ENCODE measurements at regions not wholly inside any gene's neighbourhood (a gene's known extent, or its start where the extent isn't known, plus 50 kb on each side); places are given as distances from the start of the nearest gene placed in this dataset.

- Histone ChIP-seq H4K91ac (ENCODE audit: low read depth, low read length) (peak overlapping the region; percentile 83), H2BK12ac (ENCODE audit: low read length) (peak overlapping the region; percentile 59), H3K27me3 (ENCODE audit: insufficient read depth, low read length) (no peaks in the 10 kb centered on the region), H3K4me1 (ENCODE audit: control insufficient read depth in 1 of 2, insufficient read depth in 2 of 2, low read length in 2 of 2) (peaks cover 0 to 12% of the 10 kb centered on the region in 2 experiments), H2BK120ac (ENCODE audit: insufficient read depth, low read length, poor library complexity) (peak overlapping the region; percentile 59), H3K9me3 (ENCODE audit: insufficient read depth, low read depth, low read length) (peaks cover 3% of the 10 kb centered on the region), H3K27ac (ENCODE audit: low read depth, low read length) (no peak overlapping the region), H2AFZ (ENCODE audit: insufficient read depth, low read length, poor library complexity) (peak overlapping the region; percentile 42), H3K36me3 (ENCODE audit: control insufficient read depth in 1 of 2, insufficient read depth in 2 of 2, low read length in 2 of 2) (no peaks in the 10 kb centered on the region), H3K9ac (ENCODE audit: low read length) (no peak overlapping the region), H4K12ac (ENCODE audit: low read depth, low read length) (peak overlapping the region; percentile 2), H3K4me3 (ENCODE audit: low read depth, low read length) (no peak overlapping the region), H3K4me2 (ENCODE audit: low read length) (no peak overlapping the region), H3K23ac (ENCODE audit: low read length) (no peak overlapping the region), H3K4ac (ENCODE audit: low read depth, low read length) (peak overlapping the region; percentile 10), H3K79me2 (ENCODE audit: control insufficient read depth, insufficient read depth, low read length, poor library complexity) (peaks cover 1% of the 10 kb centered on the region), H2BK5ac (ENCODE audit: low read depth, low read length, poor library complexity) (peak overlapping the region; percentile 24), H3K79me1 (ENCODE audit: low read length) (peaks cover 4% of the 10 kb centered on the region), H3K18ac (ENCODE audit: low read length) (no peak overlapping the region), H2AK5ac (ENCODE audit: low read length) (no peak overlapping the region), H3K14ac (ENCODE audit: low read length) (peak overlapping the region; percentile 23), H4K8ac (ENCODE audit: low read depth, low read length) (peak overlapping the region; percentile 71)
- DNase-seq, result no peak
- WGBS (ENCODE audit: extremely low coverage, insufficient coverage, insufficient read length), result no CpG with 5 or more reads among the region's 20 CpGs
Measured at GRCh38 chr9:129402371-129402739, 218.5 kb downstream of the C9orf50 start.

- peak overlapping the region; percentile 42 for H2AFZ ChIP-seq (ENCODE audit: insufficient read depth, low read length, poor library complexity)
- H3K9ac ChIP-seq (ENCODE audit: low read length), result no peak overlapping the region
- H3K9me3 ChIP-seq (ENCODE audit: insufficient read depth, low read depth, low read length), result peaks cover 3% of the 10 kb centered on the region
Measured at GRCh38 chr9:129401623-129402370, 219.1 kb downstream of the C9orf50 start.

GRCh38 chr9:129400971-129401622 is 219.8 kb downstream of the C9orf50 start:
- Histone ChIP-seq H3K27me3 (ENCODE audit: insufficient read depth, low read length) (no peaks in the 10 kb centered on the region), H3K14ac (ENCODE audit: low read length) (peak overlapping the region; percentile 11), H2BK12ac (ENCODE audit: low read length) (peak overlapping the region; percentile 21), H3K79me2 (ENCODE audit: control insufficient read depth, insufficient read depth, low read length, poor library complexity) (peaks cover 1% of the 10 kb centered on the region), H3K23ac (ENCODE audit: low read length) (no peak overlapping the region), H3K4ac (ENCODE audit: low read depth, low read length) (no peak overlapping the region), H4K91ac (ENCODE audit: low read depth, low read length) (no peak overlapping the region), H2AK5ac (ENCODE audit: low read length) (peak overlapping the region; percentile 45), H3K79me1 (ENCODE audit: low read length) (peaks cover 4% of the 10 kb centered on the region), H3K4me1 (ENCODE audit: control insufficient read depth in 1 of 2, insufficient read depth in 2 of 2, low read length in 2 of 2) (peaks cover 0 to 12% of the 10 kb centered on the region in 2 experiments), H3K36me3 (ENCODE audit: control insufficient read depth in 1 of 2, insufficient read depth in 2 of 2, low read length in 2 of 2) (no peaks in the 10 kb centered on the region), H3K4me3 (ENCODE audit: low read depth, low read length) (no peak overlapping the region), H3K9ac (ENCODE audit: low read length) (no peak overlapping the region), H2BK120ac (ENCODE audit: insufficient read depth, low read length, poor library complexity) (peak overlapping the region; percentile 35), H2BK5ac (ENCODE audit: low read depth, low read length, poor library complexity) (no peak overlapping the region), H3K18ac (ENCODE audit: low read length) (no peak overlapping the region), H2AFZ (ENCODE audit: insufficient read depth, low read length, poor library complexity) (no peak overlapping the region), H3K9me3 (ENCODE audit: insufficient read depth, low read depth, low read length) (peaks cover 3% of the 10 kb centered on the region), H3K4me2 (ENCODE audit: low read length) (no peak overlapping the region), H4K8ac (ENCODE audit: low read depth, low read length) (no peak overlapping the region), H3K27ac (ENCODE audit: low read depth, low read length) (no peak overlapping the region), H4K12ac (ENCODE audit: low read depth, low read length) (no peak overlapping the region)
- no CpG with 5 or more reads among the region's 17 CpGs for WGBS (ENCODE audit: extremely low coverage, insufficient coverage, insufficient read length)
- no peak for DNase-seq

More at GRCh38 chr9:129401623-129402370, 219.1 kb downstream of the C9orf50 start:
- Histone ChIP-seq H3K23ac (ENCODE audit: low read length) (no peak overlapping the region), H3K79me1 (ENCODE audit: low read length) (peaks cover 4% of the 10 kb centered on the region), H2BK120ac (ENCODE audit: insufficient read depth, low read length, poor library complexity) (peak overlapping the region; percentile 59), H3K14ac (ENCODE audit: low read length) (peak overlapping the region; percentile 23), H3K27ac (ENCODE audit: low read depth, low read length) (no peak overlapping the region), H2BK12ac (ENCODE audit: low read length) (peak overlapping the region; percentile 59), H3K27me3 (ENCODE audit: insufficient read depth, low read length) (no peaks in the 10 kb centered on the region), H4K8ac (ENCODE audit: low read depth, low read length) (peak overlapping the region; percentile 71), H3K18ac (ENCODE audit: low read length) (no peak overlapping the region), H4K91ac (ENCODE audit: low read depth, low read length) (peak overlapping the region; percentile 83), H4K12ac (ENCODE audit: low read depth, low read length) (peak overlapping the region; percentile 2), H3K79me2 (ENCODE audit: control insufficient read depth, insufficient read depth, low read length, poor library complexity) (peaks cover 1% of the 10 kb centered on the region), H2BK5ac (ENCODE audit: low read depth, low read length, poor library complexity) (peak overlapping the region; percentile 24), H2AK5ac (ENCODE audit: low read length) (no peak overlapping the region), H3K36me3 (ENCODE audit: control insufficient read depth in 1 of 2, insufficient read depth in 2 of 2, low read length in 2 of 2) (no peaks in the 10 kb centered on the region), H3K4me2 (ENCODE audit: low read length) (no peak overlapping the region), H3K4me3 (ENCODE audit: low read depth, low read length) (no peak overlapping the region), H3K4ac (ENCODE audit: low read depth, low read length) (no peak overlapping the region), H3K4me1 (ENCODE audit: control insufficient read depth in 1 of 2, insufficient read depth in 2 of 2, low read length in 2 of 2) (peaks cover 0 to 12% of the 10 kb centered on the region in 2 experiments)
- DNase-seq, result no peak
- no CpG with 5 or more reads among the region's 6 CpGs for WGBS (ENCODE audit: extremely low coverage, insufficient coverage, insufficient read length)

GRCh38 chr9:129400001-129400970 is 220.6 kb downstream of the C9orf50 start:
- peak overlapping the region; percentile 15 for H2BK12ac ChIP-seq (ENCODE audit: low read length)
- no peak overlapping the region for H4K8ac ChIP-seq (ENCODE audit: low read depth, low read length)
- no peaks in the 10 kb centered on the region for H3K36me3 ChIP-seq (ENCODE audit: control insufficient read depth in 1 of 2, insufficient read depth in 2 of 2, low read length in 2 of 2)
- H3K18ac ChIP-seq (ENCODE audit: low read length), result no peak overlapping the region
- H3K14ac ChIP-seq (ENCODE audit: low read length), result no peak overlapping the region
- no peak overlapping the region for H2AFZ ChIP-seq (ENCODE audit: insufficient read depth, low read length, poor library complexity)
- H3K4me3 ChIP-seq (ENCODE audit: low read depth, low read length), result no peak overlapping the region
- peaks cover 0 to 12% of the 10 kb centered on the region in 2 experiments for H3K4me1 ChIP-seq (ENCODE audit: control insufficient read depth in 1 of 2, insufficient read depth in 2 of 2, low read length in 2 of 2)
- H4K12ac ChIP-seq (ENCODE audit: low read depth, low read length), result no peak overlapping the region
- H3K27me3 ChIP-seq (ENCODE audit: insufficient read depth, low read length), result no peaks in the 10 kb centered on the region
- H3K9me3 ChIP-seq (ENCODE audit: insufficient read depth, low read depth, low read length), result no peaks in the 10 kb centered on the region
- H3K4ac ChIP-seq (ENCODE audit: low read depth, low read length), result no peak overlapping the region
- no peak overlapping the region for H3K27ac ChIP-seq (ENCODE audit: low read depth, low read length)
- H3K79me2 ChIP-seq (ENCODE audit: control insufficient read depth, insufficient read depth, low read length, poor library complexity), result peaks cover 1% of the 10 kb centered on the region
- no peak overlapping the region for H3K9ac ChIP-seq (ENCODE audit: low read length)
- H2AK5ac ChIP-seq (ENCODE audit: low read length), result peak overlapping the region; percentile 45
- H2BK5ac ChIP-seq (ENCODE audit: low read depth, low read length, poor library complexity), result no peak overlapping the region
- H3K4me2 ChIP-seq (ENCODE audit: low read length), result no peak overlapping the region
- H2BK120ac ChIP-seq (ENCODE audit: insufficient read depth, low read length, poor library complexity), result no peak overlapping the region
- no peak overlapping the region for H3K23ac ChIP-seq (ENCODE audit: low read length)
- peaks cover 4% of the 10 kb centered on the region for H3K79me1 ChIP-seq (ENCODE audit: low read length)
- DNase-seq, result no peak
- no CpG with 5 or more reads among the region's 44 CpGs for WGBS (ENCODE audit: extremely low coverage, insufficient coverage, insufficient read length)
- no peak overlapping the region for H4K91ac ChIP-seq (ENCODE audit: low read depth, low read length)
